HG03439 (cell line): ENCODE measurements at regions not wholly inside any gene's neighbourhood (a gene's known extent, or its start where the extent isn't known, plus 50 kb on each side); places are given as distances from the start of the nearest gene placed in this dataset.

Experiments
- ATAC-seq: cut with Tn5 transposase; IDR thresholded peaks from one replicate; pipeline ENCODE4 v1.9.1; 2021; ENCODE audit warnings: mild to moderate bottlenecking, moderate library complexity; ENCODE audit not compliant: unreplicated experiment

DNA sequence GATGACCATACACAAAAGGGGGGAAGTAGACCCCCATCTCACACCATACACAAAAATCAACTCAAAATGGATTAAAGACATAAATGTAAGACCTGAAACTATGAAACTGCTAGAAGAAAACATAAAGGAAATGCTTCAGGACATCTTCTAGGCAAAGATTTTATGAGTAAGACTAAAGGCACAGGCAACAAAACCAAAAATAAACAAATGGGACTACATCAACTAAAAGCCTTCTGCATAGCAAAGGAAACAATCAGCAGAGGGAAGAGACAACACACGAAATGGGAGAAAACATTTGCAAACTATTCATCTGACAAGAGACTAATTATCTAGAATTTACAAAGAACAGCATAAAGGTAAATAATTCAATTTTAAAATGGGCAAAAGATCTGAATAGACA is 152.1 kb downstream of the AXIN2 start:
- ATAC-seq, result no peak

GRCh38 chr17:65408050-65408449 is 153.4 kb downstream of the AXIN2 start:
- no peak for ATAC-seq

GRCh38 chr17:65407017-65407416 is 154.4 kb downstream of the AXIN2 start:
- ATAC-seq, result no peak

DNA sequence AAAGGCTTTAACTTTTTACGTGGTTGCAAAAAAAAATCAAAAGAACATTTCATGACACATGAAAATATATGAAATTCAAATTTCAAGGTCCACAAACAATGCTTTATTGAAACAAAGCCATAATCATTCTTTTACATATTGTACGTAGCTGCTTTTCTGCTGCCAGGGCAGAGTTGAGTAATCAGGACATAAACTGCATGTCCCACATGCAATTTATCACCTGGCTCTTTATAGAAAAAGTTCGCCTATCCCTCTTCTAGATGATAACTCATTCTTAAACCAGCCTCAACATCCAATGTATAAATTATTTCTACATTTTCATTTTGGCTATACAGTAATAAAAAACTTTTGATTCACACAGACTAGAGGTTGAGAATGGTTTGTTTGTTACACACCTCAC is 154.9 kb downstream of the AXIN2 start:
- ATAC-seq, result no peak

- ATAC-seq, result no peak
Measured at GRCh38 chr17:65405563-65405962, 155.9 kb downstream of the AXIN2 start.

DNA sequence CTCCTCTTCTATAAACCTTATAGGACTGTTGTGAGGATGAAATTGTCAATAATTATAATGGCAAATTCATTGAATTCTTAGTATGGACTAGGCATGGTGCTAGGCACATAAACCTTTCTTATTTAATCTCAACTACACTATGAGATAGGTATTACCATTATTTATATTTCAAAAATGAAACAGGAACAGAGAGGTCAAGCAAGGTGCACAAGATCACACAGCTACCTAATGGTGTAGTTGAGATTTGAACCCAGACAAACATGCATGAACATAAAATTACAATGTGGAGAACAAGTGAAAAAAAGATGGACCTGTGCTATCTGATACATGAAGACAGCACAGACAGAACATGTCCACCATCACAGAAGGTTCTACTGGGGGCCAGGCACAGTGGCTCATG is 156.7 kb downstream of the AXIN2 start:
- ATAC-seq, result no peak

GRCh38 chr17:65403626-65404025 is 157.8 kb downstream of the AXIN2 start:
- no peak for ATAC-seq

- no peak for ATAC-seq
Measured at GRCh38 chr17:65402513-65403496, 158.6 kb downstream of the AXIN2 start.

- ATAC-seq, result no peak
Measured at GRCh38 chr17:65401561-65401960, 159.9 kb downstream of the AXIN2 start.

DNA sequence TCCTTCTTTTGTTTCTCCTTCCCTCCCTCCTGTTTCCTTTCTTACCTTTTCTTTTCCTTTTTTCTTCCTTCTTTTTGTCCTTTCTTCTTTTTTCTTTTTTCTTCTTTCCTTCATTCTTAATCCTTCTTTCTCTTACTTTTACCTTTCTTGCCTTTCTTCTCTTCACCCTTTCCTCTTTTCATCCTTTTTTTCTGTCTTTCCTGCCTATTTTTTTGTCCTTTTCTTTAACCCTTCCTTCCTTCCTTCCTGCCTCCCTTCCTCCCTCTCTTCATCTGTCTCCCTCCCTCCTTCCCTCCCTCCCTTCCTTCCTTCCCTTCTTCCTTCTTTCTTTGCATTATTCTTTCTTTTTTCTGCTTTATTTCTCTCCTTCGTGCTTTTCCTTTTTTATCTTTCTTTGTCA is 160.7 kb downstream of the AXIN2 start:
- no peak for ATAC-seq

DNA sequence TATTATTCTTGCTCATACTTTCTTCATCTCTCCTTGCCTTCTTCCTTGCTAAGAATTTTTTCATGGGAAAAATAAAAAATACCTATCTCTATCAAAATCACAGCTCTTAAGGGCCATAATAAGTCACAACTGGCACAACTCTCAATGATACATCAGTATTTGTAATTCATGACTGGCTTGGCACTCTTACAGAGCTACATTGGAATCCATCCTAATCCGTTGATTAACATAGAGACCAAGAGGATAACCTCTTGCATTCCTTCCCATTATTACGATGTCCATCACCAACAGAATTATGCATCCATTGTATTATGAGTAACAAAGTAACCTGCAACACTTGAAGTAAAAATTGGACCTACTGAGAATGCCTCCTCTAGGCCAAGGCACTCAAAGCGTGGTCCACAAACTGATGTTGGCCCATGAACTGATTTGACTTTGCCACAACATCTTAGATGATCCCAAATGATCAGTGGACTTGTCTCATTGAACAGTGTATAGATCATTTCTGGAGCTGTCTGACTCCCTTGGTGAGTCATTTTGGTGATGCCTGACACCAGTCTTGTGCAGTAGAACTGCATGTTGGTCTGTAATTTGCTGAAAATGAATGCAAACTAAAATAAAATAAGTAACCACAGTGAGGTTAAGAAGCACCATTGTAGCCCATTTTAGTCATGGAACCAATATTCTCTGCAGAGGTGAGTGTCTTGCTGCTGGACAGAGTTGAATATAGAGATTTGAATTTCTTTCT is 163.2 kb downstream of the AXIN2 start:
- ATAC-seq, result no peak

- ATAC-seq, result no peak
Measured at GRCh38 chr17:65395924-65396323, 165.5 kb downstream of the AXIN2 start.

- no peak for ATAC-seq
Measured at GRCh38 chr17:65394811-65395472, 166.5 kb downstream of the AXIN2 start.

GRCh38 chr17:65393514-65393913 is 167.9 kb downstream of the AXIN2 start:
- no peak for ATAC-seq

DNA sequence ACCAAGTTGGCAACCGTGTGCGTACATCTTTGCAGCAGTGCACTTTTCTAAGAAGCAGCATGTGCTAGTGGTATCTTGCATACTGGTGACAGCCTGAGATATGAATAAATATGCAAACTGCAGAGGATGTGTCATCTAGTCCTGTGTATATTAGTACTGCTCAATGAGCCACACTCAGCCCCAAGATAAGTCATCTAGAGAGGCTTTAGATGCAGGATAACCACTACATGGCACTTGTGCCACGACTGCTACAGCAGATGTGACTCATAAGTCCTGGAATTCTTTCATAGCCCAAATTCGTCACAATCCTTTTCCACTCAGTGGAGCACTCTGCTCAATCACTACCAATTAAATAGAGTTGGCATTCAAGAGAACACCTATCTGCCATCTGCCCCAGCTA is 171.5 kb downstream of the AXIN2 start:
- no peak for ATAC-seq

GRCh38 chr17:65389426-65389825 is 172.0 kb downstream of the AXIN2 start:
- ATAC-seq, result no peak

DNA sequence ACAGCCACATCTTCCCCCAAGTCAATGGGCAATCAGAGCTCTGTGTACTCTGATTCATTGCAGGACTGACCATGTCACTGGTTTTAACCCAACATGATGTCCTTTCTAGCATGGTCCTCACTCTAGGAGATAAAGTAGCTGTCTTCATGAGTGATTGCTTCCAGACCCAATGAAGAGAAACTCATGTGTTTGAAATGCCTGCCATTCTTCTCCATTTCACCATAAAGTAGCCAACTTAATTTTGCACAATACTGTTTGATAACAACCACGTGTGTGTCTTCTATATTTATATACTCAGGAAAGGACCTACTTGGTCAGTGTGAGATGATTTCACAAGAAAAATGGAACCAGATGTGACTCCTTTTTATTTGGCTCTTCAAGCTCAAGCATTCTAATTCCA is 172.5 kb downstream of the AXIN2 start:
- ATAC-seq, result no peak

- ATAC-seq, result no peak
Measured at GRCh38 chr17:65387322-65387721, 174.1 kb downstream of the AXIN2 start.

GRCh38 chr17:65385726-65386125 is 175.7 kb downstream of the AXIN2 start:
- no peak for ATAC-seq

DNA sequence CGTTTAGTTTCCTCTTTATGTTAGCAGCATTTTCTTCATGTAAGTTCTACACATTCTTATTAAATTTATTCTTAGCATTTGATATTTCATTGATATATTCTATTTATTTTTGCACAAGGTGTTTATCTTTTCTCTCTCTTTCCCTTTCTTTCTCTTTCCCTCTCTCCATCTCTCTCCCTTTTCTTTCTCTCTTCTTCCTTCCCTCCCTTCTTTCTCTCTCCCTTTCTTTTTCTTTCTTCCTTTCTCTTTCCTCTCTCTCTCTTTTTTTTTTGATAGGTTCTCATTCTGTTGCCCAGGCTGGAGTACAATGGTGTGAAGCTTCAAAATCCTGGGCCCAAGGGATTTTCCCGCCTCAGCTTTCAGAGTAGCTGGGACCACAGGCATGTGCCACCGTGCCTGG is 176.4 kb downstream of the AXIN2 start:
- no peak for ATAC-seq

GRCh38 chr17:65381152-65381551 is 180.3 kb downstream of the AXIN2 start:
- no peak for ATAC-seq
